IMR-90 (cell line): ENCODE measurements at regions not wholly inside any gene's neighbourhood (a gene's known extent, or its start where the extent isn't known, plus 50 kb on each side); places are given as distances from the start of the nearest gene placed in this dataset.

Experiments
- ATAC-seq: fragments of 200-7000 bp; cut with Tn5 transposase; 2 replicates; pipeline ENCODE4 v1.9.1; 2020; ENCODE audit warnings: low read depth, mild to moderate bottlenecking, moderate library complexity
- BruUV-seq: library from RNA; stranded (reverse); fragments of 400-500 nt; replicated peaks from 2 replicates; lab custom pipeline; 2021; lab: Mats Ljungman, UMichigan
- CTCF ChIA-PET: fragments of 300-600 bp; formaldehyde crosslinking; extraction: SDS; loops from one replicate; lab custom pipeline; 2021; ENCODE audit warnings: antibody characterized with exemption; lab: Yijun Ruan, JAX
- POLR2A ChIA-PET: fragments of 300-600 bp; sonication (Branson Sonifier 250); formaldehyde crosslinking; loops from one replicate; lab custom pipeline; 2022; ENCODE audit warnings: antibody characterized with exemption; ENCODE audit not compliant: unreplicated experiment; lab: Charles Lee
- DNase-seq: peaks from one replicate; pipeline ENCODE4 v3.0.0; 2013
- H2AFZ ChIP-seq: replicated peaks from 2 replicates; pipeline ENCODE3; 2013; ENCODE audit warnings: low read length, mild to moderate bottlenecking; ENCODE audit not compliant: poor library complexity
- H2AK5ac ChIP-seq: 2 replicates; pipeline ENCODE4 v1.6.1; 2013; ENCODE audit warnings: low read depth, low read length, inconsistent platforms
- H2AK9ac ChIP-seq: replicated peaks from 2 replicates; pipeline ENCODE3; 2013; ENCODE audit warnings: mild to moderate bottlenecking, low read depth, low read length, moderate library complexity; ENCODE audit not compliant: poor library complexity
- H2BK120ac ChIP-seq: 2 replicates; pipeline ENCODE4 v1.6.1; 2013; ENCODE audit warnings: low read depth, low read length, inconsistent platforms
- H2BK15ac ChIP-seq: 3 replicates; pipeline ENCODE4 v1.6.1; 2013; ENCODE audit warnings: low read depth, low read length, inconsistent platforms
- H2BK20ac ChIP-seq: 2 replicates; pipeline ENCODE4 v1.6.1; 2013; ENCODE audit warnings: low read depth, mild to moderate bottlenecking, inconsistent platforms, low read length, moderate library complexity
- H2BK5ac ChIP-seq: 2 replicates; pipeline ENCODE4 v1.6.1; 2013; ENCODE audit warnings: mild to moderate bottlenecking, low read depth, low read length, inconsistent platforms; ENCODE audit not compliant: poor library complexity, severe bottlenecking
- H3K14ac ChIP-seq: replicated peaks from 2 replicates; pipeline ENCODE4 v1.6.1; 2013; ENCODE audit warnings: low read depth, low read length, inconsistent platforms
- H3K18ac ChIP-seq: 2 replicates; pipeline ENCODE4 v1.6.1; 2013; ENCODE audit warnings: low read depth, low read length, control low read depth
- H3K23ac ChIP-seq: 2 replicates; pipeline ENCODE4 v1.6.1; 2013; ENCODE audit warnings: low read depth, low read length, inconsistent platforms
- H3K27ac ChIP-seq: 2 replicates; pipeline ENCODE4 v1.5.1; 2013; ENCODE audit warnings: mild to moderate bottlenecking, control low read depth, low read length; ENCODE audit not compliant: insufficient read depth
- H3K27me3 ChIP-seq: 2 replicates; pipeline ENCODE4 v1.6.1; 2013; ENCODE audit warnings: low read length; ENCODE audit not compliant: control insufficient read depth, insufficient read depth
- H3K36me3 ChIP-seq: 2 replicates; pipeline ENCODE4 v1.6.1; 2013; ENCODE audit warnings: low read length, mixed read lengths; ENCODE audit not compliant: control insufficient read depth, insufficient read depth
- H3K4ac ChIP-seq: 2 replicates; pipeline ENCODE4 v1.6.1; 2013; ENCODE audit warnings: low read depth, low read length, inconsistent platforms
- H3K4me1 ChIP-seq: 2 replicates; pipeline ENCODE4 v1.6.1; 2013; ENCODE audit warnings: low read length, mixed read lengths; ENCODE audit not compliant: control insufficient read depth, insufficient read depth
- H3K4me2 ChIP-seq: 2 replicates; pipeline ENCODE4 v1.6.1; 2013; ENCODE audit warnings: low read depth, mild to moderate bottlenecking, control low read depth, low read length, moderate library complexity
- H3K4me3 ChIP-seq: 2 replicates; pipeline ENCODE4 v1.5.1; 2013; ENCODE audit warnings: low read depth, mild to moderate bottlenecking, control low read depth, low read length, moderate library complexity; ENCODE audit not compliant: insufficient read depth
- H3K56ac ChIP-seq: 2 replicates; pipeline ENCODE4 v1.6.1; 2013; ENCODE audit warnings: low read length, inconsistent platforms; ENCODE audit not compliant: insufficient read depth; ENCODE audit errors: extremely low read depth
- H3K79me1 ChIP-seq, 2 experiments: 2 replicates each; pipeline ENCODE4 v1.6.1; 2013; ENCODE audit warnings: low read length in 2 of 2, inconsistent platforms in 1 of 2, low read depth in 1 of 2
- H3K9ac ChIP-seq: 2 replicates; pipeline ENCODE4 v1.6.1; 2013; ENCODE audit warnings: low read depth, low read length, control low read depth
- H3K9me1 ChIP-seq: 2 replicates; pipeline ENCODE4 v1.6.1; 2013; ENCODE audit warnings: low read length, inconsistent platforms; ENCODE audit not compliant: insufficient read depth
- H3K9me3 ChIP-seq: 2 replicates; pipeline ENCODE4 v1.6.1; 2013; ENCODE audit warnings: low read length; ENCODE audit not compliant: control insufficient read depth, insufficient read depth
- H4K20me1 ChIP-seq: 2 replicates; pipeline ENCODE4 v1.6.1; 2013; ENCODE audit warnings: low read length, inconsistent platforms; ENCODE audit not compliant: insufficient read depth
- H4K5ac ChIP-seq: 2 replicates; pipeline ENCODE4 v1.6.1; 2013; ENCODE audit warnings: mild to moderate bottlenecking, low read depth, low read length, control low read depth
- H4K8ac ChIP-seq, 2 experiments: 2 replicates each; pipeline ENCODE4 v1.6.1; 2013; ENCODE audit warnings: low read depth in 2 of 2, low read length in 2 of 2, control low read depth in 1 of 2, inconsistent platforms in 1 of 2
- H4K91ac ChIP-seq: 2 replicates; pipeline ENCODE4 v1.6.1; 2013; ENCODE audit warnings: low read depth, low read length, inconsistent platforms; ENCODE audit not compliant: insufficient read depth
- BHLHE40 ChIP-seq: fragments of 150-350 bp; IDR thresholded peaks from 2 replicates; pipeline ENCODE4 v1.6.1; 2016; ENCODE audit warnings: mild to moderate bottlenecking, low read depth, low read length
- CEBPB ChIP-seq: IDR thresholded peaks from 2 replicates; pipeline ENCODE4 v1.6.1; 2012; ENCODE audit warnings: low read depth, low read length, improper control_type of control experiment
- CHD1 ChIP-seq: IDR thresholded peaks from 2 replicates; pipeline ENCODE4 v1.6.1; 2012; ENCODE audit warnings: low read depth, low read length, improper control_type of control experiment
- FOS ChIP-seq: fragments of 150-350 bp; IDR thresholded peaks from 2 replicates; pipeline ENCODE4 v1.6.1; 2016; ENCODE audit warnings: low read depth, low read length
- MAFK ChIP-seq: IDR thresholded peaks from 2 replicates; pipeline ENCODE4 v1.6.1; 2012; ENCODE audit warnings: low read depth, low read length, improper control_type of control experiment
- MAZ ChIP-seq: IDR thresholded peaks from 2 replicates; pipeline ENCODE4 v1.6.1; 2012; ENCODE audit warnings: low read depth, mild to moderate bottlenecking, low read length, improper control_type of control experiment, moderate library complexity, borderline replicate concordance
- MXI1 ChIP-seq: IDR thresholded peaks from 2 replicates; pipeline ENCODE4 v1.6.1; 2012; ENCODE audit warnings: low read depth, mild to moderate bottlenecking, low read length, moderate library complexity, borderline replicate concordance
- NFE2L2 ChIP-seq: fragments of 150-350 bp; IDR thresholded peaks from 2 replicates; pipeline ENCODE4 v1.6.1; 2016; ENCODE audit warnings: low read depth, mild to moderate bottlenecking, low read length
- POLR2A ChIP-seq: IDR thresholded peaks from 2 replicates; pipeline ENCODE4 v1.6.1; 2012; ENCODE audit warnings: mild to moderate bottlenecking, low read depth, low read length
- RAD21 ChIP-seq: IDR thresholded peaks from 2 replicates; pipeline ENCODE4 v1.6.1; 2012; ENCODE audit warnings: low read length, improper control_type of control experiment
- RCOR1 ChIP-seq: IDR thresholded peaks from 2 replicates; pipeline ENCODE4 v1.6.1; 2012; ENCODE audit warnings: mild to moderate bottlenecking, low read length, improper control_type of control experiment; ENCODE audit not compliant: insufficient replicate concordance
- RFX5 ChIP-seq: IDR thresholded peaks from 2 replicates; pipeline ENCODE4 v1.8.0; 2012; ENCODE audit warnings: low read depth, mild to moderate bottlenecking, low read length, moderate library complexity
- SMC3 ChIP-seq: fragments of 150-350 bp; IDR thresholded peaks from 2 replicates; pipeline ENCODE4 v1.6.1; 2016; ENCODE audit warnings: low read depth, mild to moderate bottlenecking, antibody characterized with exemption, low read length, moderate library complexity
- WGBS, 2 experiments: methylation state at CpG; one replicate each; pipeline versions ENCODE4 v1.1.5 to v1.1.7; 2013; ENCODE audit warnings: missing lambda C conversion rate in 2 of 2; ENCODE audit not compliant: insufficient read length in 1 of 2; ENCODE audit errors: extremely low coverage in 2 of 2; 5-methylcytosine and 5-hydroxymethylcytosine counted together
- dilution Hi-C: fragments of 300-500 bp; cut with HindIII; formaldehyde crosslinking; loops from one replicate; pipeline ENCODE4 v1.14.3; 2018; ENCODE audit warnings: low sequenced_read_pairs; ENCODE audit not compliant: unreplicated experiment
- in situ Hi-C: fragments of 300-500 bp; cut with MboI; formaldehyde crosslinking; loops from 3 replicates; pipeline ENCODE4 v1.14.3; 2019; ENCODE audit warnings: low sequenced_read_pairs, inconsistent platforms, mixed read lengths
- intact Hi-C: fragments of 100-400 bp; cut with micrococcal nuclease; formaldehyde crosslinking; loops from 2 replicates; pipeline ENCODE4 v1.10.0; 2022
- TF ChIP-seq, protein P1 (sequence below): fragments of 150-350 bp; IDR thresholded peaks from 2 replicates; pipeline ENCODE4 v1.6.1; 2017; ENCODE audit warnings: mild to moderate bottlenecking, antibody characterized with exemption, low read length, low read depth
- TF ChIP-seq, protein P2 (sequence below): fragments of 150-350 bp; IDR thresholded peaks from 2 replicates; pipeline ENCODE4 v1.6.1; 2016; ENCODE audit warnings: low read depth, mild to moderate bottlenecking, low read length, moderate library complexity, borderline replicate concordance
- TF ChIP-seq, protein P3 (sequence below): conservative IDR thresholded peaks from 2 replicates; pipeline ENCODE4 v1.5.1; 2012; ENCODE audit warnings: mild to moderate bottlenecking, low read depth, low read length, improper control_type of control experiment

DNA sequence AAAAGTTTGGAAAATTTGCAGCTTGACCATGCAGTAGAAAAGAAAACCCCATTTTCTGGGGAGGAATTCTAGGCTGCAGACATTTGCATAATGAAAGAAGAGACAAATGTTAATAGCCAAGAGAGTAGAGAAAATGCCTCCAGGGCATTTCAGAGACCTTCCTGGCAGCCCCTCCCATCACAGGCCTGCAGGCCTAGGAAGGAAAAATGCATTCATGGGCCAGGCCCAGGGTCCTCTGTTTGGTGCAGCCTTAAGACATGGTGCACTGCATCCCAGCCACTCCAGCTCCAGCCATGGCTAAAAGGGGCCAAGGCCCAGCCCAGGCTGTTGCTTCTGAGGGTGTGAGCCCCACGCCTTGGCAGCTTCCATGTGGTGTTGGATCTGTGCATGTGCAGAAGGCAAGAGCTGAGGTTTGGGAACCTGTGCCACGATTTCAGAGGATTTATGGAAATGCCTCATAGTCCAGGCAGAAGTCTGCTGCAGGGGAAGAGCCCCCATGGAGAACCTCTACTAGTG, 75.0 kb upstream of the OR13F1 start:
- ATAC-seq (no peak), DNase-seq (no peak)
- Histone ChIP-seq H3K9me3 (peaks cover 9% of the 10 kb centered on the region), H3K27me3 (no peaks in the 10 kb centered on the region), H2BK5ac (no peak overlapping the region), H4K91ac (no peak overlapping the region), H3K79me1 (no peaks in the 10 kb centered on the region), H3K4me1 (no peaks in the 10 kb centered on the region), H2AK5ac (no peak overlapping the region), H3K27ac (no peak overlapping the region), H3K18ac (no peak overlapping the region), H3K9ac (no peak overlapping the region), H2BK15ac (no peak overlapping the region), H3K4ac (no peak overlapping the region), H2AK9ac (no peak overlapping the region), H4K8ac (no peak overlapping the region), H2BK120ac (no peak overlapping the region), H2BK20ac (no peak overlapping the region), H3K4me2 (no peak overlapping the region), H3K4me3 (no peak overlapping the region), H3K14ac (no peak overlapping the region), H3K56ac (no peak overlapping the region), H3K9me1 (no peaks in the 10 kb centered on the region), H2AFZ (no peak overlapping the region), H3K23ac (no peak overlapping the region), H4K5ac (no peak overlapping the region), H4K20me1 (no peaks in the 10 kb centered on the region), H3K36me3 (no peaks in the 10 kb centered on the region)
- in situ Hi-C loops (no loop called here), intact Hi-C loops (no loop called here), dilution Hi-C loops (no loop called here)
- ChIA-PET CTCF (no interaction called here), POLR2A (no interaction called here)
- WGBS, 2 experiments = 40% methylated on average over 1 of the region's 2 CpGs; no CpG with 5 or more reads in 1 of the 2 experiments
- BruUV-seq = no TSS peak
- TF ChIP-seq BHLHE40 (no peak), MAZ (no peak), MXI1 (no peak), CHD1 (no peak), RAD21 (no peak), MAFK (no peak), CEBPB (no peak), POLR2A (no peak), RFX5 (no peak), NFE2L2 (no peak), RCOR1 (no peak), SMC3 (no peak), FOS (no peak)
- TF ChIP-seq, protein P1, sequence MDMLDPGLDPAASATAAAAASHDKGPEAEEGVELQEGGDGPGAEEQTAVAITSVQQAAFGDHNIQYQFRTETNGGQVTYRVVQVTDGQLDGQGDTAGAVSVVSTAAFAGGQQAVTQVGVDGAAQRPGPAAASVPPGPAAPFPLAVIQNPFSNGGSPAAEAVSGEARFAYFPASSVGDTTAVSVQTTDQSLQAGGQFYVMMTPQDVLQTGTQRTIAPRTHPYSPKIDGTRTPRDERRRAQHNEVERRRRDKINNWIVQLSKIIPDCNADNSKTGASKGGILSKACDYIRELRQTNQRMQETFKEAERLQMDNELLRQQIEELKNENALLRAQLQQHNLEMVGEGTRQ = no peak
- TF ChIP-seq, protein P2, sequence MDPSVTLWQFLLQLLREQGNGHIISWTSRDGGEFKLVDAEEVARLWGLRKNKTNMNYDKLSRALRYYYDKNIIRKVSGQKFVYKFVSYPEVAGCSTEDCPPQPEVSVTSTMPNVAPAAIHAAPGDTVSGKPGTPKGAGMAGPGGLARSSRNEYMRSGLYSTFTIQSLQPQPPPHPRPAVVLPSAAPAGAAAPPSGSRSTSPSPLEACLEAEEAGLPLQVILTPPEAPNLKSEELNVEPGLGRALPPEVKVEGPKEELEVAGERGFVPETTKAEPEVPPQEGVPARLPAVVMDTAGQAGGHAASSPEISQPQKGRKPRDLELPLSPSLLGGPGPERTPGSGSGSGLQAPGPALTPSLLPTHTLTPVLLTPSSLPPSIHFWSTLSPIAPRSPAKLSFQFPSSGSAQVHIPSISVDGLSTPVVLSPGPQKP = no peak
- TF ChIP-seq, protein P3, sequence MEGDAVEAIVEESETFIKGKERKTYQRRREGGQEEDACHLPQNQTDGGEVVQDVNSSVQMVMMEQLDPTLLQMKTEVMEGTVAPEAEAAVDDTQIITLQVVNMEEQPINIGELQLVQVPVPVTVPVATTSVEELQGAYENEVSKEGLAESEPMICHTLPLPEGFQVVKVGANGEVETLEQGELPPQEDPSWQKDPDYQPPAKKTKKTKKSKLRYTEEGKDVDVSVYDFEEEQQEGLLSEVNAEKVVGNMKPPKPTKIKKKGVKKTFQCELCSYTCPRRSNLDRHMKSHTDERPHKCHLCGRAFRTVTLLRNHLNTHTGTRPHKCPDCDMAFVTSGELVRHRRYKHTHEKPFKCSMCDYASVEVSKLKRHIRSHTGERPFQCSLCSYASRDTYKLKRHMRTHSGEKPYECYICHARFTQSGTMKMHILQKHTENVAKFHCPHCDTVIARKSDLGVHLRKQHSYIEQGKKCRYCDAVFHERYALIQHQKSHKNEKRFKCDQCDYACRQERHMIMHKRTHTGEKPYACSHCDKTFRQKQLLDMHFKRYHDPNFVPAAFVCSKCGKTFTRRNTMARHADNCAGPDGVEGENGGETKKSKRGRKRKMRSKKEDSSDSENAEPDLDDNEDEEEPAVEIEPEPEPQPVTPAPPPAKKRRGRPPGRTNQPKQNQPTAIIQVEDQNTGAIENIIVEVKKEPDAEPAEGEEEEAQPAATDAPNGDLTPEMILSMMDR = no peak
